Cardiac muscle cell (in vitro differentiated cells and primary cell): ENCODE measurements at regions not wholly inside any gene's neighbourhood (a gene's known extent, or its start where the extent isn't known, plus 50 kb on each side); places are given as distances from the start of the nearest gene placed in this dataset.

Source experiments
- DNase-seq, 2 donors: peaks; one replicate each; pipeline versions ENCODE4 v3.0.0 to v3.0.0-alpha.2; 2010 to 2017; ENCODE audit warnings: low read depth in 1 of 2, low spot score in 1 of 2
- H3K27ac ChIP-seq: fragments of 200-600 bp; sonication (generic); 2 replicates; pipeline ENCODE4 v1.5.1; 2016
- H3K27me3 ChIP-seq: fragments of 200-600 bp; sonication (generic); 2 replicates; pipeline ENCODE4 v1.6.0; 2016; ENCODE audit warnings: control low read depth
- H3K36me3 ChIP-seq: fragments of 200-600 bp; sonication (generic); 2 replicates; pipeline ENCODE4 v1.5.1; 2016; ENCODE audit warnings: control low read depth
- H3K4me1 ChIP-seq: fragments of 200-600 bp; sonication (generic); 2 replicates; pipeline ENCODE4 v1.8.1; 2017; ENCODE audit warnings: low read depth, mild to moderate bottlenecking, mixed run types
- H3K4me3 ChIP-seq: fragments of 200-600 bp; sonication (generic); 2 replicates; pipeline ENCODE4 v1.5.1; 2016; ENCODE audit warnings: mild to moderate bottlenecking
- H3K9me3 ChIP-seq: fragments of 200-600 bp; sonication (generic); 2 replicates; pipeline ENCODE4 v1.5.1; 2017; ENCODE audit warnings: low read depth, mild to moderate bottlenecking, control low read depth
- CTCF ChIP-seq: IDR thresholded peaks from 2 replicates; pipeline ENCODE4 v1.5.1; 2012; ENCODE audit warnings: low read depth, mild to moderate bottlenecking, low read length

GRCh38 chr6:115706981-115707380 is 353.7 kb downstream of the FRK start:
- Histone ChIP-seq H3K36me3 (no peaks in the 10 kb centered on the region), H3K4me1 (no peaks in the 10 kb centered on the region), H3K9me3 (no peaks in the 10 kb centered on the region), H3K27ac (no peak overlapping the region), H3K27me3 (no peaks in the 10 kb centered on the region), H3K4me3 (no peak overlapping the region)
- no peak for TF ChIP-seq CTCF
- DNase-seq: no peak

- Histone ChIP-seq H3K27me3 (no peaks in the 10 kb centered on the region), H3K36me3 (no peaks in the 10 kb centered on the region), H3K4me3 (no peak overlapping the region), H3K27ac (no peak overlapping the region), H3K4me1 (no peaks in the 10 kb centered on the region), H3K9me3 (no peaks in the 10 kb centered on the region)
- no peak for TF ChIP-seq CTCF
- DNase-seq: no peak
Measured at GRCh38 chr6:115706324-115706723, 354.4 kb downstream of the FRK start.

GRCh38 chr6:115704028-115704427 is 356.7 kb downstream of the FRK start:
- Histone ChIP-seq H3K4me1 (no peaks in the 10 kb centered on the region), H3K27ac (no peak overlapping the region), H3K27me3 (no peaks in the 10 kb centered on the region), H3K36me3 (no peaks in the 10 kb centered on the region), H3K9me3 (no peaks in the 10 kb centered on the region), H3K4me3 (no peak overlapping the region)
- TF ChIP-seq CTCF: no peak
- DNase-seq: no peak

GRCh38 chr6:115691433-115691832 is 369.3 kb downstream of the FRK start:
- no peaks in the 10 kb centered on the region for H3K27me3 ChIP-seq
- no peaks in the 10 kb centered on the region for H3K9me3 ChIP-seq
- no peak overlapping the region for H3K27ac ChIP-seq
- no peak overlapping the region for H3K4me3 ChIP-seq
- H3K4me1 ChIP-seq: no peaks in the 10 kb centered on the region
- no peak for TF ChIP-seq CTCF
- DNase-seq: no peak
- H3K36me3 ChIP-seq: no peaks in the 10 kb centered on the region

- no peak for DNase-seq
- H3K4me3 ChIP-seq: no peak overlapping the region
Measured at GRCh38 chr6:115690854-115691253, 369.8 kb downstream of the FRK start.

More at GRCh38 chr6:115690854-115691253, 369.8 kb downstream of the FRK start:
- no peaks in the 10 kb centered on the region for H3K36me3 ChIP-seq
- no peaks in the 10 kb centered on the region for H3K27me3 ChIP-seq
- no peaks in the 10 kb centered on the region for H3K9me3 ChIP-seq
- no peak overlapping the region for H3K27ac ChIP-seq
- no peak for TF ChIP-seq CTCF
- no peaks in the 10 kb centered on the region for H3K4me1 ChIP-seq
